H9 (cell line): ENCODE measurements at regions not wholly inside any gene's neighbourhood (a gene's known extent, or its start where the extent isn't known, plus 50 kb on each side); places are given as distances from the start of the nearest gene placed in this dataset.
"Not testable (repeated sequence)": the region's sequence is repeated elsewhere in the genome, so short reads cannot be mapped to it uniquely, and the experiment has no call there.

Source experiments
- DNase-seq: peaks from one replicate; pipeline ENCODE4 v3.0.0-alpha.2; 2017
- H2AFZ ChIP-seq: one replicate; pipeline ENCODE4 v1.6.1; 2013; ENCODE audit warnings: mild to moderate bottlenecking, low read length, control low read depth, moderate library complexity
- H2AK5ac ChIP-seq: 2 replicates; pipeline ENCODE4 v1.6.1; 2013; ENCODE audit warnings: low read length, control low read depth, mixed read lengths; ENCODE audit not compliant: insufficient read length
- H2BK120ac ChIP-seq: one replicate; pipeline ENCODE4 v1.6.1; 2013; ENCODE audit warnings: low read depth, mild to moderate bottlenecking, low read length, control low read depth, inconsistent platforms; ENCODE audit not compliant: poor library complexity, severe bottlenecking
- H2BK12ac ChIP-seq: 2 replicates; pipeline ENCODE4 v1.6.1; 2013; ENCODE audit warnings: low read length, control low read depth, mixed read lengths, low read depth; ENCODE audit not compliant: insufficient read length
- H2BK15ac ChIP-seq: 2 replicates; pipeline ENCODE4 v1.6.1; 2013; ENCODE audit warnings: low read depth, low read length, control low read depth
- H2BK20ac ChIP-seq: one replicate; pipeline ENCODE4 v1.6.1; 2013; ENCODE audit warnings: low read depth, mild to moderate bottlenecking, low read length, control low read depth, inconsistent platforms; ENCODE audit not compliant: poor library complexity, severe bottlenecking
- H2BK5ac ChIP-seq: 2 replicates; pipeline ENCODE4 v1.6.1; 2013; ENCODE audit warnings: low read length, control low read depth, mixed read lengths; ENCODE audit not compliant: insufficient read length
- H3K14ac ChIP-seq: 2 replicates; pipeline ENCODE4 v1.6.1; 2013; ENCODE audit warnings: low read length, control low read depth; ENCODE audit not compliant: insufficient read depth
- H3K18ac ChIP-seq: 2 replicates; pipeline ENCODE4 v1.6.1; 2013; ENCODE audit warnings: low read depth, mild to moderate bottlenecking, mixed read lengths, low read length, control low read depth; ENCODE audit not compliant: insufficient read length
- H3K23ac ChIP-seq: 2 replicates; pipeline ENCODE4 v1.6.1; 2013; ENCODE audit warnings: low read length, control low read depth, mixed read lengths, low read depth; ENCODE audit not compliant: insufficient read length
- H3K23me2 ChIP-seq: 2 replicates; pipeline ENCODE4 v1.6.1; 2013; ENCODE audit warnings: low read depth, mild to moderate bottlenecking, mixed read lengths, low read length, control low read depth; ENCODE audit not compliant: insufficient read length, poor library complexity, severe bottlenecking
- H3K27ac ChIP-seq: 2 replicates; pipeline ENCODE4 v1.5.1; 2013; ENCODE audit warnings: low read length, control low read depth, mixed read lengths, low read depth; ENCODE audit not compliant: insufficient read length
- H3K27me3 ChIP-seq: 2 replicates; pipeline ENCODE4 v1.6.1; 2013; ENCODE audit warnings: low read length, control low read depth, inconsistent platforms; ENCODE audit not compliant: insufficient read depth
- H3K4ac ChIP-seq: 2 replicates; pipeline ENCODE4 v1.6.1; 2013; ENCODE audit warnings: low read depth, mild to moderate bottlenecking, control low read depth, inconsistent platforms, low read length, moderate library complexity
- H3K4me1 ChIP-seq: 2 replicates; pipeline ENCODE4 v1.6.1; 2013; ENCODE audit warnings: low read length, control low read depth, inconsistent platforms; ENCODE audit not compliant: insufficient read depth
- H3K4me2 ChIP-seq: 2 replicates; pipeline ENCODE4 v1.6.1; 2013; ENCODE audit warnings: low read length, control low read depth, mixed read lengths; ENCODE audit not compliant: insufficient read length, insufficient read depth
- H3K56ac ChIP-seq: 2 replicates; pipeline ENCODE4 v1.6.1; 2013; ENCODE audit warnings: low read depth, mild to moderate bottlenecking, mixed read lengths, low read length, control low read depth; ENCODE audit not compliant: insufficient read length
- H3K79me1 ChIP-seq: 2 replicates; pipeline ENCODE4 v1.6.1; 2013; ENCODE audit warnings: low read depth, mild to moderate bottlenecking, moderate library complexity, low read length, control low read depth, inconsistent platforms; ENCODE audit not compliant: insufficient read depth, poor library complexity, severe bottlenecking
- H3K79me2 ChIP-seq: 2 replicates; pipeline ENCODE4 v1.6.1; 2013; ENCODE audit warnings: low read length, control low read depth, inconsistent platforms; ENCODE audit not compliant: insufficient read depth
- H3K9ac ChIP-seq: 2 replicates; pipeline ENCODE4 v1.6.1; 2013; ENCODE audit warnings: low read length, control low read depth, mixed read lengths; ENCODE audit not compliant: insufficient read length; ENCODE audit errors: extremely low read depth
- H3K9me3 ChIP-seq: one replicate; pipeline ENCODE4 v1.6.1; 2013; ENCODE audit warnings: low read depth, low read length, inconsistent platforms; ENCODE audit not compliant: control insufficient read depth
- H3T11ph ChIP-seq: one replicate; pipeline ENCODE4 v1.6.1; 2013; ENCODE audit warnings: mild to moderate bottlenecking, low read length, control low read depth, inconsistent platforms
- H4K20me1 ChIP-seq: one replicate; pipeline ENCODE4 v1.6.1; 2013; ENCODE audit not compliant: control insufficient read depth, insufficient read length, insufficient read depth
- H4K5ac ChIP-seq: 2 replicates; pipeline ENCODE4 v1.6.1; 2013; ENCODE audit warnings: low read depth, mild to moderate bottlenecking, mixed read lengths, low read length, control low read depth; ENCODE audit not compliant: insufficient read length
- H4K8ac ChIP-seq: replicated peaks from 2 replicates; pipeline ENCODE4 v1.6.1; 2013; ENCODE audit warnings: low read length, control low read depth, mixed read lengths, low read depth; ENCODE audit not compliant: insufficient read length
- H4K91ac ChIP-seq: 2 replicates; pipeline ENCODE4 v1.6.1; 2013; ENCODE audit warnings: low read depth, mild to moderate bottlenecking, moderate library complexity, mixed read lengths, low read length, control low read depth; ENCODE audit not compliant: insufficient read length
- H3K27ac Mint-ChIP-seq, 3 experiments: 2 replicates in 2 of 3; 3 replicates in 1 of 3; pipeline ENCODE4 v1.8.0; 2020 to 2021; ENCODE audit warnings: mixed read lengths in 3 of 3, mild to moderate bottlenecking in 1 of 3, moderate library complexity in 1 of 3
- H3K27me3 Mint-ChIP-seq: 2 replicates; pipeline ENCODE4 v1.8.0; 2021; ENCODE audit warnings: low read depth, mild to moderate bottlenecking, moderate library complexity, mixed read lengths
- H3K36me3 Mint-ChIP-seq, 3 experiments: 2 replicates in 2 of 3; 3 replicates in 1 of 3; pipeline ENCODE4 v1.8.0; 2020 to 2021; ENCODE audit warnings: low read depth in 3 of 3, mixed read lengths in 3 of 3; ENCODE audit not compliant: insufficient read depth in 1 of 3
- H3K4me1 Mint-ChIP-seq, 2 experiments: 2 replicates each; pipeline ENCODE4 v1.8.0; 2020; ENCODE audit warnings: mixed read lengths in 2 of 2
- H3K4me3 Mint-ChIP-seq, 2 experiments: 2 replicates in 1 of 2; 3 replicates in 1 of 2; pipeline ENCODE4 v1.8.0; 2020 to 2021; ENCODE audit warnings: mild to moderate bottlenecking in 2 of 2, mixed read lengths in 2 of 2, moderate library complexity in 1 of 2
- H3K9me3 Mint-ChIP-seq, 2 experiments: 2 replicates in 1 of 2; 3 replicates in 1 of 2; pipeline ENCODE4 v1.8.0; 2020; ENCODE audit warnings: mild to moderate bottlenecking in 2 of 2, mixed read lengths in 2 of 2, moderate library complexity in 1 of 2
- WGBS: extraction: QIAGEN DNeasy Blood & Tissue Kit; methylation state at CpG from one replicate; pipeline ENCODE4 v1.1.7; 2013; ENCODE audit warnings: missing lambda C conversion rate, low lambda C conversion rate, mixed read lengths; ENCODE audit not compliant: insufficient read length; ENCODE audit errors: extremely low coverage; 5-methylcytosine and 5-hydroxymethylcytosine counted together
- TF ChIP-seq, protein P1 (sequence below): fragments of 200-600 bp; sonication (generic); conservative IDR thresholded peaks from 3 replicates; pipeline ENCODE4 v1.8.0; 2021; ENCODE audit warnings: antibody characterized with exemption, mild to moderate bottlenecking

DNA sequence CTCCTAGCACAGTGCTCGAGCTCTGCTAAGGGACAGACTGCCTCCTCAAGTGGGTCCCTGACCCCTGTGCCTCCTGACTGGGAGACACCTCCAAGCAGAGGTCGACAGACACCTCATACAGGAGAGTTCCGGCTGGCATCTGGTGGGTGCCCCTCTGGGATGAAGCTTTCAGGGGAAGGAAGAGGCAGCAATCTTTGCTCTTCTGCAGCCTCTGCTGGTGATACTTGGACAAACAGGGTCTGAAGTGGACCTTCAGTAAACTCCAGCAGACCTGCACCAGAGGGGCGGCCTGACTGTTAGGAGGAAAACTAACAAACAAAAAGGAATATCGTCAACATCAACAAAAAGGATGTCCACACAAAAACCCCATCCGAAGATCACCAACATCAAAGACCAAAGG, 60.6 kb upstream of the DCN start:
- not testable (repeated sequence) for H2AFZ ChIP-seq, H3K4me3 Mint-ChIP-seq, H2BK5ac ChIP-seq, H3K27ac ChIP-seq, H3K36me3 Mint-ChIP-seq, H3K9me3 Mint-ChIP-seq, H3K14ac ChIP-seq, H3K9me3 ChIP-seq, H3K9ac ChIP-seq, H3K27me3 Mint-ChIP-seq, H4K8ac ChIP-seq, H3K4me1 Mint-ChIP-seq, H3K18ac ChIP-seq, H4K20me1 ChIP-seq, H3K27me3 ChIP-seq, H2AK5ac ChIP-seq, H4K5ac ChIP-seq, H3K4me1 ChIP-seq, H3K79me1 ChIP-seq, H3K23me2 ChIP-seq, H3K79me2 ChIP-seq, H2BK12ac ChIP-seq, H3K23ac ChIP-seq, H3K4me2 ChIP-seq, H3K27ac Mint-ChIP-seq, H2BK120ac ChIP-seq, H4K91ac ChIP-seq, H3K56ac ChIP-seq, H2BK20ac ChIP-seq, H3K4ac ChIP-seq, H2BK15ac ChIP-seq, H3T11ph ChIP-seq
- WGBS = no CpG with 5 or more reads among the region's 6 CpGs
- DNase-seq = peak; percentile 48
- TF ChIP-seq, protein P1, sequence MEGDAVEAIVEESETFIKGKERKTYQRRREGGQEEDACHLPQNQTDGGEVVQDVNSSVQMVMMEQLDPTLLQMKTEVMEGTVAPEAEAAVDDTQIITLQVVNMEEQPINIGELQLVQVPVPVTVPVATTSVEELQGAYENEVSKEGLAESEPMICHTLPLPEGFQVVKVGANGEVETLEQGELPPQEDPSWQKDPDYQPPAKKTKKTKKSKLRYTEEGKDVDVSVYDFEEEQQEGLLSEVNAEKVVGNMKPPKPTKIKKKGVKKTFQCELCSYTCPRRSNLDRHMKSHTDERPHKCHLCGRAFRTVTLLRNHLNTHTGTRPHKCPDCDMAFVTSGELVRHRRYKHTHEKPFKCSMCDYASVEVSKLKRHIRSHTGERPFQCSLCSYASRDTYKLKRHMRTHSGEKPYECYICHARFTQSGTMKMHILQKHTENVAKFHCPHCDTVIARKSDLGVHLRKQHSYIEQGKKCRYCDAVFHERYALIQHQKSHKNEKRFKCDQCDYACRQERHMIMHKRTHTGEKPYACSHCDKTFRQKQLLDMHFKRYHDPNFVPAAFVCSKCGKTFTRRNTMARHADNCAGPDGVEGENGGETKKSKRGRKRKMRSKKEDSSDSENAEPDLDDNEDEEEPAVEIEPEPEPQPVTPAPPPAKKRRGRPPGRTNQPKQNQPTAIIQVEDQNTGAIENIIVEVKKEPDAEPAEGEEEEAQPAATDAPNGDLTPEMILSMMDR = peak; percentile 47; the same call in 2 of the 3 replicates
